Activated gamma-delta T cell treated with anti-CD3 and anti-CD28 coated beads, Interleukin-2, amount 50 U/mL, for 16 hours (primary cell): ENCODE measurements at regions not wholly inside any gene's neighbourhood (a gene's known extent, or its start where the extent isn't known, plus 50 kb on each side); places are given as distances from the start of the nearest gene placed in this dataset.

Experiments
- DNase-seq: peaks from one replicate; pipeline ENCODE4 v3.0.0-alpha.2; 2020; ENCODE audit warnings: low read depth

DNA sequence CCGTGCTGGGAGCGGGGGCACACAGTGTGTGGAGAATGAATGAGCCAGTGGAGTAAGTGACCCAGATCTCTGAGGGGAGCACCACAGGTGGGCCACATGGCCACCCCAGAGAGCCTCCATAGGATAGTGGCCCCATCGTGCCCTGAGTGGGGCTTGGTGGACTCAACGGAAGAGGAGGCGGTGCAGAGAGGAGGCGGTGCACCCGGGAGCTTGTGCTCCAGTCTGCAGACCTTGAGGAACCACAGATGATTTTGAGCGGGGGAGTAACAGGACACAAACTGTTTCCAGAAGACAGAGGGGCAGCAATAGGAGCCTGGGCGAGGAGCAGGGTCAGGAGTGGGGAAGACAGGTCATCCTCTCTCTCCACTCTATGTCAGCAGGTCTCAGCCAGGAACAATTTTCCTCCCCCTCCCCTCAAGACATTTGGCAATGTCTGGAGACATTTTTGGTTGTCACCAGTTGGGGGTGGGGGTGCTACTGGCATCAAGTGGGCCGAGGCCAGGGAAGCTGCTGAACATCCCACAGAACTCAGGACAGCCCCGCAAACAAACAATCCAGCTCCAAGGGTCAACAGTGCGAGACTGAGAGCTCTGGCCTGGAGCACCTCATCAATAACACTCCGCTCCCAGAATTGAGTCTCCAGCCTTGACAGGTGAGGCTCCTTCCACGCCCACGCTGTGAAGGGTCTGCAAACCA lies 182.2 kb downstream of the USP12 start:
- no peak for DNase-seq

DNA sequence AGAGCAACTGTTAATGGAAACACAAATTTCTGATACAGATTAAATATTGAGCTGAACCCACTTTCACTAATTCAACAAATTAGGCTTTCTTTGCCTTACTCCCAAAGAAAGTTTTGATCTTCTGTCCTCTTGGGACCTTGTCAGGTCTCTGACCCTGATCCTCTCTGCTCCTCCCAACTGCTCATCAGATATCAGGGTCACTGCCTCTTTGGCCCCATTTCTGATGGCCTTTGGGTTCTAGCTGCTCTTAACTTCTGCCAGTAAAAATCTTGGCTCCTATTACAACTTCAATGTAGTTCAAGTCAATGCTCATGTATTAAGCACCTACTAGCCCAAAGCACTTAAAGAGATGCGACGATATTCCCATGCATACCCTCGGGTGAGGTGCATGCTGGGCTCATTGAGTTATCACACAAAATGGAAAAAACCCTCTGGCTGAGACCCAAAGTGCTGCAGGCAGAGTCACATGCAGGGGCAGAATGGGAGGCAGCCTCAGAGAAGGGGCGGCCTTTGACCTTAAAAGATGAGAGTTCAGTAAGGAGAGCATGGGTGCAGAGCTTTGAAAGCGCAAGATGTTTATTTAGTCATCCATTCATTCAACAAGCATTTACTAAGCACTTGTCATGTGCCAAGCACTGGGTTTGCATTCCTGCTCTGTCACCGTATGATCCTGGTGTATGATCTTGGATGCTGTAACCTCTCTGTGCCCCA lies 183.4 kb downstream of the USP12 start:
- no peak for DNase-seq

DNA sequence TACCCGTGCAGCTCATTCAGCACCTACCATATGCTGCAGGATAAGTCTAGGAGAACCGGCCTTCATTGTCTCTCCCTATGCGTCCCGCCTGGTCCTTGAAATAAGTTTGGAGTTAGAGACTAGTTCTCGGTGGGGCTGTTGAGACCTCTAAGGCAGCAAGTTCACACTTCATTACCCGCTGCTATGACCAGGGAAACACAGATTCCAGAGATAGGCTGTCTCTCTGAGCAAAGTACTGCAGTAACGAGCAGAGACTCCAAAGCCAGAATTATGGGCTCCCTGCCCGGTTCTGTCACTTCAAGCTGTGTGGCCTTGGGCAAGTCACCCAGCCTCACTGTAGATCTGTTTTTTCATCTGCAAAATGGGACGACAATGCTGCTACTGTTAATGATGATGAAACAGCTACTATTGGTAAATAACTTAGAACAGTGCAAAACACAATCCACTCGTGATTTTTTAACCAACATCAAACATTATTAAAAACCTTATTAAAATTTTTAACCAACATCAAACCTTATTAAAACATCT lies 184.1 kb downstream of the USP12 start:
- no peak for DNase-seq

DNA sequence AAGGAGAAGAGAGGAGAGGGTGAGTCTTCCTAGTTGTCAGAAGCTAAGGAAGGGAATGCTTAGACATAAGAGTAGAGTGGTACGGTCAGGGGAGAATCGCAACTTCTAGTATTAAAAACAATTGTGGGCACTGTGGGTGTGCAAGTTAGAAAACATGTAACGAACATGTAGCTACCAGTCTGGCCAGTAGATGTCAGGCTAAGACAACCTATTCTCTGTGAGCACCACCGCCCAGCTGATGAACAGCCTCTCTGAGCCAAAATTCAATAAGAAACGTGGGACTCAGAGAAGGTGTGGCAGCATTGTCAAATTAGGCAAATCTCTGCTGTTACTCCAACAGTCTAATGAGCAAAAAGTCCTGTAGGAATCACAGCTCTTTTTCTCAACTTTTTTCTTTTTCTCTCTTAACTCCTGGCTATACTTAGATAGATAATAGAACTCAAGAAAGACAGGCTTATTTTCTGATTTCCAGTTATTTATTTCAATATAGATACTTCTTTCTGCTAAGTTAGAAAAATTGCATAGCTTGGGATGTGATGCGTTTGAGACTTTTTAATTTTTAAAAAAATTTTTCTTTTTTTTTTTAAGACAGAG lies 186.2 kb downstream of the USP12 start:
- peak; percentile 56 for DNase-seq

DNA sequence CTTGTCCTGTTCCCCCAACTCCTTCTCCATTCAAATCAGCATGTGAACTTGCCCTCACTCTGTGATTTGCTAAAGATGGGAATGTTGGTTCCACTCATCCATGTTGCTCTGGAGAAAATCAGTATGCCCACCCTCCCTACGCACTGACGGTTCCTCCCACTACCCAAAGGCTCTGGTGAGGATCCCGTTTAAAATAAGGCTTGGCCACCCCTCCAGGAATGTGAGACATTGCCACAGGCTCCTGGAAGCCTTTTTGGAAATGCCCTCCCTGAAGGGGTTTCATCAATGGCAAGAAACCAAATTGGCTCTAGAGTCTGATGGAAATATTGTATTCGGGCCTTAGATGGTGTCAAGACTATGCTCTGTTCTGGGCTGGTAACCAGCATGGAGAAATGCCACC lies 187.3 kb downstream of the USP12 start:
- no peak for DNase-seq

DNA sequence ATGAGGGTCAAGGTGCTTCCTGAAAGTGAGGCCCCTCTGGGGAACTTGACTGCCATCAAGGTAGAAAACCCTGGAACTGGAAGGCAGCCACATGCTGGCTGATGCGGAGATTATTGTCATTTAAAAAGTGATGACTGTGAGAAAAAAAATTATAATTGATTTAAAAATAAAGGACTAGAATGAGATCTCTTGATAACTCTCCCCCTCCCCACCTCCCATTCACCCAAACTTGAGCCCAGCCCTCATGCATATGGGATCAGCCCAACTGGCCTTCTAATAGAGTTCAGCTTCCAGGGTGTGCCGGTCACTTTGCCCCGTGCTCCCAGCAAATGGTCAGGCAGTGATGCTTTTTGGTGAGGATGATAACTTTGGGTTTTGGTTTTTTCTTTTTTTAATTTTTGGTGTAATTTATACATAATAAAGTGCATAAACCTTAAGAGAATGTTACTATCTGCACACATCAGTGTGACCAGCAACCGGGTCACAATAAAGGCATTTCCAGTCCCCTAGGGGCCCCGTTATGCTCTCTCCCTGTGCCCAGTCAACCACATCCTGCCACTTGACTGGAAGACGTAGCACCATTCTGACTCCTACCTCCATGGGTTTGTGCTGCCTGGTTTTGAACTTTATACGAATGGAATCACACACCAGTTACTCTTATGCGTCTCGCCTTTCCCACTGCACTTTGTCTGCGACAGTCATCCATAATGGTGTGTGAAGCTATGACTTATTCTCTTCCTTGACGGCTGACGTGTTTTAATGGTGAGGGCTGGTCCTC lies 187.9 kb downstream of the USP12 start:
- DNase-seq: no peak

DNA sequence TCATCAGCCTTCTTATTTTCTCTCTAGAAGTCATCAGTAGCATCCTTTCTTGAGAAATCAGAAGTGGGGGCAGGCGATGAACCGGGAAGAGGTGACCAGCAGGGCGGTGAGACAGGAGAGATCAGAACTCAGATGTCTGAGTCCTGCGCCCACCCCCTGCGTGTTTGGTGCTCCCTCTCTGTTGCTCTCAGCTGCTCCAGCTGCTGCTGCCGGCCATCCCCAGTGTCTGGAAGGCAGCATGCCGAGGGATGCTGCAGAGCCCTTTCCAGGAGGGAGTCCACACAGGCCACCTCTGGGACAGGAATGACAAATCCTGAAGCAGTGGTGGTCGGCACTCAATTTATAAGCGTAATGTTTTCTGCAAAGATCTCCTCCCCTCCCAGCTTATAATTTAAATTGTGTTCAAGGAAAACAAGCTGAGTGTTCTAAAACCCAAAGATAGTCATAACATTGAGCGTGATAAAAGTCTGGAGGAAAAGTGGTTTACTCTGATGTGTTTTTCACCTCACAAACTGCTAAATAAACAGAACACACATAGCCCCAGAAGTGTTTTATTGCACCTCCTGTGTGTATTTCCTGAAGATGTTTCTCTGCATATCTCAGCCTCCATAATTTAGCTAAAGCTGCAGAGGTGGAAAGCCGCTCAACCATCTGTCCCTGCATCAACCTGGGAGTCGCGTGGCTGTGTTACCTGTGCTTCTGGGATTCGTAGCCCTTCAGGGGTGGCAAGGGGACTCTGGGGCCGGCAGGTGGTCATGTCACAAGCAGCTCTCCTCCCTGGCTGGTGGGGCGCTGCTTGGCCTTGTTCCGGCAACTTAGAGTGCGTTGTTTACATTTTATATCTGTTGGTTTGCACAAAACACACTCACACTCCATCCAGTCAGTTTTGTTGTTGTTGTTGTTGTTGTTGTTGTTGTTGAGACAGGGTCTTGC lies 191.2 kb downstream of the USP12 start:
- DNase-seq: no peak

DNA sequence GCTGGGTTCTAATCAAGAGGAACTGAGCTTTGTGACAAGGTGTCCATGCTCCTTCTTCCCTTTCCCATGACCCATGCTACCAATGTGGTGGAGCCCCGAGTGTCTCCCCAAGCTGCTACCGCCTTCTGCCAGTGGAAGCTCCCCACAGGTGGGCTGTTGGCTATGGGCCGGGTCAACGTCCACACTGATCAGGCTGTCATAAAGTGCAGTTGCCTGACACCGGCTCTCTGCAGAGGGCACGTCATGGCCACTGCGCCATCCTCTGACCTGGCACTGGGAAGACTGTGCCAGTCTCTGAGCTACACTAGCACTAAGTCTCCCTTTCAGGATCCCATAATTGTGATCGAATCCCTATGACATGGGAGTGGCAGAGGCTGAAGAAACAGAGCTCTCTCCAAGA lies 192.3 kb downstream of the USP12 start:
- no peak for DNase-seq

DNA sequence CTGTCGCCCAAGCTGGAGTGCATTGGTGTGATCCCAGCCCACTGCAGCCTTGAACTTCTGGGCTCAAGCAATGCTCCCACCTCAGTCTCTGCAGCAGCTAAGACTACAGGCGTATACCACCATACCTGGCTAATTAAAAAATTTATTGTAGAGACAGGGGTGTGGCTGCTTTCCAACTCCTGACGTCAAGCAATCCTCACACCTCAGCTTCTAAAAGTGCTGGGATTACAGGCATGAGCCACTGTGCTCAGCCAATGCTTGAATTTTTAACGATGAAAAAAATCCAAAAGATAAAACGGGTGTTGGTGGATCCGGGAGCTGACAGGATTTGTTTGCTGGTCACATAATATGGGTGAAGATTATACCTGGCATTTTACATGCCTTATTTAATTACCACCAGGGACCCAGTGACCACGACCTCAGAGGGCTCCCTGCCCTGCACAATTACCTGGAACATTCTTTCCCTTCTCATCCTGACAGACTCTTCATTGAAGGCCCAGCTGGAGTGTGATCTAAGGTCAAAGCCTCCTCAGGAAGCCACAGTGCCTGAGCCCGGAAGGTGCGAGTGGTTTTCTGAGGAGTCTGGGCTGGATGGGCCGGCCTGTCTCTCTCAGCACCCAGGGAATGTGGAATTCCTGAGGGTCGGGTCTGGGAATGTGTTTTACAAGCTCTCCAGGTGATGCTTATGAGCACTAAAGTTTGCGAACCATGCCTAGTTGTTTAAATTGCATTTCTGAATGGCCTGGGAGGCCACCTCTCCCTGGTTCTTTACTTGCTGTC lies 193.3 kb downstream of the USP12 start:
- DNase-seq: no peak

DNA sequence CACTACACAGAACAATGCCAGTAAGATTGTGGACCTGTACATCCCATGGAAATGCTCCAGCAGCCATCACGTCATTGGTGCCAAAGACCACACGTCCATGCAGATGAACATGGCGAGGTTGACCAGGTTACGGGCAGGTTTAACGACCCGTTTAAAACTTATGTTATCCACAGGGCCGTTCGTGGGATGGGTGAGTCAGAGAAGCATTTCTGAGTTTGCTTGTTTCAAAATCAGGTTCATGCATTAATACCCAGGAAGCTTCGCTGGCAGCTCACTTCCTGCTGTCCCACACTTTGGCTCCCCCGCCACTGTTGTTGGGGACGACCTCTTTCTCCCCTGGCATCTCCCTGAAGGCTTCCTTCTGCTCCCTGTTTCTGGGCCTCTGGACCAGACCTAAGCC lies 194.1 kb downstream of the USP12 start:
- no peak for DNase-seq

DNA sequence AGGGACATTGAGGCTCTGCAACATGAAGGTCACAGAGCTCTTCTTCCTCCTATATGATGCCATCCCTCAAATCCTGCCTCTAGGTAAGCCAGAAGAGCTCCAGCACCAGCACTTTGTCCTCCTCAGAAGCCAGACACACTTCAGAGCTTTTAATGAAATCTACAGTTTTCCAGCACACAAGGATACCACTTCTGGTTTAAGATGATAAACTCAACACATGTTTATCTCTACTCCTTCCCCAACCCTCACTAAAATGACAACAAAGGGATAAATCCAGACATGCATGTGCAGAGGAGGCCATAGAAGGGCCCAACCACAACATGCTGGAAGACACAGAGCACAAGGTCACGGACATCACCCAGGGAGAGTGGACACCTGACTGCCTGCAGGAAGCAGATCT lies 195.3 kb downstream of the USP12 start:
- DNase-seq: no peak

DNA sequence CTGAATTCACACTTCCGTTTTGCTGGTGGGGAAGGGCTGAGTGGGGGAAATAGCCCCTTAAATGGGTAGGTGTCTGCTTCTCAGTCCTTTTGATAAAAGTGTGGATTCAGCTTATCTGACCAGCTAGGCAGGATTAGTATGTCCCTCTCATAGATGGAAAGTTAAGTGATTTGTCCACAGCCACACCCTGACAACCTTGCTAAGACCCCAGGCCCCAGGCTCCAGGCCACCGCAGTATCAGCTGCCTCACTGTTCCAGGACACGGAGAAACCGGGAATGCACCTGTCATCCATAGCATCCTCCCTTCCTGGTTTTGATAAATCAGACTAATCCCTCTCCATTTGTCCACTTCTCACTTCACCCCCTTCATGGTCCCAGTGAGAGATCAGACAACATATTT lies 197.7 kb downstream of the USP12 start:
- no peak for DNase-seq

DNA sequence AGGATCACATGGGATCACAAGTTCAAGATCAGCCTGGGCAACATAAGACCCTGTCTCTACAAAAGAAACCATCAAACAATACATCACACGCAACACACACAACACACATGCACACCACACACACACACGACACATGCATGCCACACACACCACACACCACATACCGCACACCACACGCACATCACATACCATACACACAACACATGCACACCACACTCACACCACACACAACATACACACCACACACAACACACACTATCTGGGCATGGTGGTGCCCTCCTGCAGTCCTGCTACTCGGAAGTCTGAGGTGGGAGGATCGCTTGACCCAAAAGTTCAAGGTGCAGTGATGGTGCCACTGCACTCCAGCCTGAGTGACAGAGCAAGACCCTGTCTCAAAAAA lies 198.3 kb downstream of the USP12 start:
- DNase-seq: no peak

DNA sequence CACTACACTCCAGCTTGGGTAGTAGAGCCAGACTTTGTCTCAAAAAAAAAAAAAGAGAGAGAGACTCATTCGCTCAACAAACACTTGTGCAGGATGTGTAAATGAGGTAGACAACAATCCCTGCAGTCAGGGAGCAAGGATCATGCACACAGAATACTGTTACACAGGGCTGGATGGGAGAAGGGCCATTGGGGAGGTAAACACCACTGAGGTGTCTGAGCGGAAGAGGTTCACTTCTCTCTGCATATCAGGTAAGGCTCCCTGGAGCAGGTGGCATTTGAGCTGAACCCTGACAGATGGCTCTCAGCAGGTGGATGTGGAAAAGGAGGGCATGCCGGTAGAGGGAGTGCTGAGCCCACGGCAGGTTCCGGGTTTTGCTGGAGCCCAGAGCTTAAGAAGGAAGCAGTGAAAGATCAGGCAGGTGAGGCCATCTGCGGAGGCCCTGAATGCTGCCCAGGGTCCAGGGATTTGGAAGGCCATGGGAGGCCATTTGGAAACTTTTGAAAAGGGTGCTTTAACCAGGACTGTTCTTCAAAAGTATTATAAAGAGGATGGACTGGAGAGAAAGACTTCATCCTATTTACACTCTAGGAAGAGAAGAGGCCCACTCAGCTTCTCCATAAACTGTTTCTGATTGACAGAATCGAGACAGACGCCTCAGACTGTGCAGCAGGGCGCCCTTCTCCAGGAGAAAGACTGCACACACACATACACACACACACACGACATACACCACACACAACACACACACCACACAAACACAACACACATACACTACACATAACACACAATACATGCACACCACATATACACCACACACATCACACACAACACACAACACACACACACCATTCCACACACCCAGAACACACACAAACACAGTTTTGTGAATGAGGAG lies 199.4 kb downstream of the USP12 start:
- no peak for DNase-seq

DNA sequence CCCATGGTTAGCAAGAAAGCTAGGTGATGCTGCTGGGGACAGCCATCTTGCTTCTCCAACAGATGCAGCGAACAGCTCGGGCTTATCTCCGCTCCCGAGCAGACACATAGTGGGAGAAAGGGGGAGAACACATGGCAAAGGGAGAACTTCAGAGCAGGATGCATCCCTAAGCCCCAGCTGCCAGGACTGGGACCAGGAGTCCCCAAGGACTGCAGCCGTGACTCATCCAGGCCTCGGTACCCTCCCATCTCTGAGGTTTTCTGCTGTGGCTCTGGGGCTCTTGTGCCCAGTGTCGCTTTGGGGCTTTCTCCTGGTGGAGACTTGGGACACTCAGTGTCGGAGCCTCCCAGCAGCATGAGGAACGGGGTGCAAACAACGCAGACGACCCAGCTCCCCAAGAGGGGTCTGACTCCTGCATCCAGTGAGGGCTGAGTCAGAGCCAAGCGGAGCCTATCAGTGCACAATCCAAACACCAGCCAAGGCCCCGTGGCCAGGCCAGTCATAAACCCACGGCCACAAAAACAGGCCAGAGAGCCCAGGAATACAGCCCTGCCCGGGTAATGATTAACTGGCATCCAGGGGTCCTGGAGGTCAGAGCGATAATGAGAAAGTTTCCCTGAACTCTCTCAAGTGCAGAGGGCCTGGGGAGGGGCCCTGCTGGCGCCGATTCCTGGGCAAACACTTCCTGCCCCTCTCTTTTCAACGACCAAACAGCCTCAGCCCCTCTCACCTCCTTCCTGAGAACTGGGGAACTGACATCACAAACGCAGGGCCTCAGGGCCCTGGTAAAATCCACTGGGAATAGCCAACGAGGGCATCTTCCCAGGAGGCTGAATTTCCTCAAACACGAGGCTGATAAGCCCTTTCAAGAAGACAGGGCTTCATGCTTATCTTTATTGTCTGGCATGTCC lies 202.9 kb downstream of the USP12 start:
- DNase-seq: no peak

DNA sequence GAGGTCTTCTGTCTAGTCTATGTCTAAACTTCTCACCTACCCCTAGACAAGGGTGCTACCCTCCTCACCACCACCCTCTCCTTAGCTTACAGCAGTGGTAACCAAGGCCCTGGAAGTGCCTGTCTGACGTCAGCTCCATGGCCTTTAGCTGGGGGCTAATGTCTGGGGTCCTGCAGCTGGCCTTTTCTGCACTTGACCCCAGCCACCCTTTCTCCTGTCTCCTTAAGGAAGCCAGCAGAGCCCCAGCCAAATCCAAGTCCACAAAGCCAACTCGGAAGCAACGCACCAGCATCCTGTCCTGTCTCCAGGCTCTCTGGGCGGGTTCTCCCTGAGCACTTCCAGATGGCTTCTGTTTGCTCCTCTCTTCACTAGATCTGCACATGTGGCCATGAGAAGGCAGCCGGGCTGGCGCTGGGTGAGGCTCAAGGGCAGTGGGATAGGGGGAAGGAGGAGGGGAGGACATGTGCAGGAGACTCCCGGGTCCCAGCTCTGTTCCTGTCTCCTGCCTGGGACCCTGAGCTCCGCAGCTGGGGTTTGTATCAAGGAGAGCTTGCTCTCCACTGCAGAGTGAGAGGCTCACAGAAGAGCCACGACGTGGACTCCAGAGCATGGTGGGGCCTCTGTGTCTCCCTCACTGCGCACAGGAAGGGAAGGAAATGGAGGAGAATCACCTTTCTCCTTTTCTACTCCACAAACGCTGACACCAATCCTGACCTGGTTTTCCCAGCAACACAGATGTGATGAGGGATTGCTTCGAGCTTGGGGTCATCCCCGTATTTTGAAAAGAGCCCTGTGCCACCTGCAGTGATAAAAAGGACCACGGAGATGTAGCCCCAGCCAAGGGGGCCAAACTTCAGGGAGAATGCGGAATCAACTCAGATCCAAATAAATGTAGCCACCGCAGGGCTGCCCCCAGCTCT lies 204.2 kb downstream of the USP12 start:
- no peak for DNase-seq

DNA sequence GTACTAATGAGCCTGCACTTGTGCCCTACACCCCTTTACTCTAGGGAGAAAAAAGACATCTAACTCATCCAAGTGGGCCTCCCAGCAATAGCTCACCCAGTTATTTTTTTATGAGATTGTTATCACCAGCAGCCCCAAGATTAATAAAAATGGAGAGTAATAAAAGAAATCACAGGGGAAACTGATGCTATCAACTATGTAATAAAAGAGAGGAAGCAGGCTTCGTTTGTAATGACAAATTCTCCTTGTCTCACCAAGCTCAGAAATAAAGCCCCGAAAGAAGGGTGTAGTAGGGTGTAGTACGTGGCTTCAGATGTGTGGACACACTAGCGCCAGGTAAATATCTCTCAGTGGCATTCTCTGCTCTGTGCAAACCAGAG lies 204.9 kb downstream of the USP12 start:
- DNase-seq: no peak
